BLaER1 treated with 17β-estradiol and CSF1 and Interleukin-3, amounts not matched to agents 10 nM and 100 nM (cell line): ENCODE measurements at regions not wholly inside any gene's neighbourhood (a gene's known extent, or its start where the extent isn't known, plus 50 kb on each side); places are given as distances from the start of the nearest gene placed in this dataset.
A peak's percentile ranks its signal among the peaks of the same experiment; 100 is the strongest.

ENCODE experiments used
- H3K27ac ChIP-seq, 11 experiments: shearing (Covaris generic); formaldehyde crosslinking; 2 replicates each; pipeline ENCODE4 v1.8.1; 2022
- H3K27me3 ChIP-seq, 11 experiments: shearing (Covaris generic); formaldehyde crosslinking; 2 replicates each; pipeline ENCODE4 v1.8.1; 2022
- H3K36me3 ChIP-seq, 11 experiments: shearing (Covaris generic); formaldehyde crosslinking; 2 replicates each; pipeline ENCODE4 v1.8.1; 2022
- H3K4me1 ChIP-seq, 10 experiments: shearing (Covaris generic); formaldehyde crosslinking; 2 replicates each; pipeline ENCODE4 v1.8.1; 2022
- H3K4me2 ChIP-seq, 11 experiments: shearing (Covaris generic); formaldehyde crosslinking; 2 replicates each; pipeline ENCODE4 v1.8.1; 2022
- H3K4me3 ChIP-seq, 10 experiments: shearing (Covaris generic); formaldehyde crosslinking; 2 replicates each; pipeline ENCODE4 v1.8.1; 2022
- H3K9ac ChIP-seq, 11 experiments: shearing (Covaris generic); formaldehyde crosslinking; 2 replicates each; pipeline ENCODE4 v1.8.1; 2022
- H3K9me3 ChIP-seq, 11 experiments: shearing (Covaris generic); formaldehyde crosslinking; replicated peaks in 1 of 11; 2 replicates each; pipeline ENCODE4 v1.8.1; 2022
- H4K20me1 ChIP-seq, 11 experiments: shearing (Covaris generic); formaldehyde crosslinking; 2 replicates each; pipeline ENCODE4 v1.8.1; 2022
- Cebpa-rat ChIP-seq, 11 experiments: shearing (Covaris generic); IDR thresholded peaks; 2 replicates each; pipeline ENCODE4 v1.8.1; 2022

- Histone ChIP-seq H3K27ac (no peak overlapping the region), H4K20me1 (no peaks in the 10 kb centered on the region)
- TF ChIP-seq Cebpa-rat (IDR thresholded peaks at IDR 0.05): no peak
These were observed 172.0 kb upstream of the FRMD6 start for GRCh38 chr14:51479584-51480325.

DNA sequence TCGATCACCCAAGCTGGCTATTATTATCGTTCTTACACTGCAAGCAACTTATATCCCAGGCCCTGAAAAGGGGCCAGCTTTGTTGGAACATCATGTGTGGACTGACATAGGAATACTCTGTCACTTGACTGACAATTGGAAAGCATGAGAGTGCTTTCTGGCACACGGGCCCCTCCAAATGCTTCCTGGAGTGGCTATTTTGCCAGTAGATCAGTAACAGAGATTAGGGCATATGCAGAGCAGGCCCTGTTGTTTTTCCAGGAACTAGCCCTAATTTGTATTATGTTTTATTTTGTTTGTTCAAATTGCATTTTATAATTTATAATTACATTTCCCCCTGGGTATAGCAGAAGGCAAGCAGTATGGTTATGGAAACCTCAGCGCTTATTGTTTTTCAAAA lies 170.1 kb upstream of the FRMD6 start:
- no peak overlapping the region for H3K27ac ChIP-seq
- H3K4me3 ChIP-seq: no peak overlapping the region
- H3K27me3 ChIP-seq: no peaks in the 10 kb centered on the region
- no peak overlapping the region for H3K4me2 ChIP-seq
- no peak overlapping the region for H3K9ac ChIP-seq
- no peaks in the 10 kb centered on the region for H3K4me1 ChIP-seq
- TF ChIP-seq Cebpa-rat (IDR thresholded peaks at IDR 0.05): no peak
- H3K9me3 ChIP-seq: no peaks in the 10 kb centered on the region
- H3K36me3 ChIP-seq: no peaks in the 10 kb centered on the region
- H4K20me1 ChIP-seq: no peaks in the 10 kb centered on the region

More at GRCh38 chr14:51479584-51480325, 172.0 kb upstream of the FRMD6 start:
- Histone ChIP-seq H3K9ac (no peak overlapping the region), H3K36me3 (no peaks in the 10 kb centered on the region), H3K4me3 (no peak overlapping the region), H3K27me3 (no peaks in the 10 kb centered on the region), H3K4me1 (no peaks in the 10 kb centered on the region), H3K9me3 (no peaks in the 10 kb centered on the region), H3K4me2 (no peak overlapping the region)

DNA sequence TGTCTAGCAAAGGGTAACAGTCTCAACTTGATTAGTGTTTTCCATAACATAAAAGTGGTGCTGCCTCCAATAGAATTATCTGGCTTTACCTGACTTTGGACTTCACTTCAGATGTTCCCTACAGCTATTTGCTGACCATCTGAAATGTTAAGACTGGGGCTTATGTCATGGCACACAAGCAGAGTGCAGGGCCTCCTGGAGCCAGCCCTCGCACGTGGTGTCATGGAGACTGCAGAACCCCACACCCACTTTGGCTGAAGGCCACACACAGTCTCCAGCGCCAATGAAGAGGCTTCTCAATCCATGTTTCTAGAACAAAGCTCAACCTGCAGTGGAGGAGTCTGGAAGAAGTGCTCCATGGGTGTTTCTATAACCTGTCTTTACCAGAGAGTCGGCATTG lies 169.6 kb upstream of the FRMD6 start:
- Histone ChIP-seq H3K27me3 (no peaks in the 10 kb centered on the region), H3K36me3 (no peaks in the 10 kb centered on the region), H3K4me2 (no peak overlapping the region), H3K4me1 (no peaks in the 10 kb centered on the region), H3K9me3 (no peaks in the 10 kb centered on the region), H3K27ac (no peak overlapping the region), H3K9ac (no peak overlapping the region), H4K20me1 (no peaks in the 10 kb centered on the region), H3K4me3 (no peak overlapping the region)
- no peak for TF ChIP-seq Cebpa-rat (IDR thresholded peaks at IDR 0.05)

DNA sequence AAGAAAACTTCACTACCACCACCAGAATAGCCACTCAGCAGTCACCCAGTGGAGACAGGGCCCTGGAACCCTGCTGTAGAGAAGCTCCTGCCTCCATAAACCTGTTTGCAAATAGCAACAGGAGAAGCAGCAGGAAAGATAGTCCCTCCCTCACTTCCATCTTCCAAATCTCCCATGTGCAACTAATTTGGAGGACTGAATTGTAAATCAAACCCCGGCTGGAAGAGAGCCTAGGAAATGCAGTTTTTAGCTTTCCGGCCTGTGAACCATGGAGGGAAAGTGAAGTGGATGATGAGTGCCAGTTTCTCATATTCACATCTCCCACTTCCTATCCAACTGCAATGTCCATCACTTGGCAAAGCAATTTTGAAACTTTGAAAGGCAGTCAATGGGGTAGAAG lies 167.2 kb upstream of the FRMD6 start:
- Histone ChIP-seq H3K9ac (no peak overlapping the region), H3K4me1 (no peaks in the 10 kb centered on the region), H3K4me3 (no peak overlapping the region), H3K4me2 (no peak overlapping the region), H3K27ac (no peak overlapping the region), H3K9me3 (no peaks in the 10 kb centered on the region), H4K20me1 (no peaks in the 10 kb centered on the region), H3K27me3 (no peaks in the 10 kb centered on the region), H3K36me3 (no peaks in the 10 kb centered on the region)
- no peak for TF ChIP-seq Cebpa-rat (IDR thresholded peaks at IDR 0.05)

GRCh38 chr14:51485733-51486132 lies 166.0 kb upstream of the FRMD6 start:
- Histone ChIP-seq H3K9ac (no peak overlapping the region), H3K27ac (no peak overlapping the region), H3K4me3 (no peak overlapping the region), H4K20me1 (no peaks in the 10 kb centered on the region), H3K27me3 (no peaks in the 10 kb centered on the region), H3K9me3 (no peaks in the 10 kb centered on the region), H3K4me1 (no peaks in the 10 kb centered on the region), H3K4me2 (no peak overlapping the region), H3K36me3 (no peaks in the 10 kb centered on the region)
- TF ChIP-seq Cebpa-rat (IDR thresholded peaks at IDR 0.05): no peak

- no peaks in the 10 kb centered on the region for H3K27me3 ChIP-seq
- H3K4me2 ChIP-seq: 0 out of 22 replicates have a peak overlapping the region, but pooled peaks of 1 of the 11 experiments have one; percentile 1
- H3K9ac ChIP-seq: no peak overlapping the region
- H3K36me3 ChIP-seq: no peaks in the 10 kb centered on the region
- peaks cover 0 to 3% (median 0%) of the 10 kb centered on the region in 11 experiments; a peak in 3 of 22 replicates for H3K9me3 ChIP-seq
- H3K4me1 ChIP-seq: no peaks in the 10 kb centered on the region
- no peak for TF ChIP-seq Cebpa-rat (IDR thresholded peaks at IDR 0.05)
- no peak overlapping the region for H3K4me3 ChIP-seq
- H3K27ac ChIP-seq: no peak overlapping the region
- no peaks in the 10 kb centered on the region for H4K20me1 ChIP-seq
These were observed 163.9 kb upstream of the FRMD6 start for GRCh38 chr14:51487848-51488247.

- H3K4me1 ChIP-seq: no peaks in the 10 kb centered on the region
- no peak overlapping the region for H3K4me2 ChIP-seq
- no peaks in the 10 kb centered on the region for H3K36me3 ChIP-seq
- H3K27me3 ChIP-seq: no peaks in the 10 kb centered on the region
- H3K9me3 ChIP-seq: peaks cover 0 to 10% (median 0%) of the 10 kb centered on the region in 11 experiments; a peak in 5 of 22 replicates
- no peak for TF ChIP-seq Cebpa-rat (IDR thresholded peaks at IDR 0.05)
- no peaks in the 10 kb centered on the region for H4K20me1 ChIP-seq
- no peak overlapping the region for H3K27ac ChIP-seq
- no peak overlapping the region for H3K4me3 ChIP-seq
- no peak overlapping the region for H3K9ac ChIP-seq
These were observed 163.0 kb upstream of the FRMD6 start for GRCh38 chr14:51488569-51489220.

- no peaks in the 10 kb centered on the region for H4K20me1 ChIP-seq
- no peak overlapping the region for H3K4me3 ChIP-seq
- H3K27me3 ChIP-seq: no peaks in the 10 kb centered on the region
- no peaks in the 10 kb centered on the region for H3K36me3 ChIP-seq
- H3K27ac ChIP-seq: no peak overlapping the region
- H3K4me2 ChIP-seq: no peak overlapping the region
- no peak for TF ChIP-seq Cebpa-rat (IDR thresholded peaks at IDR 0.05)
- H3K9me3 ChIP-seq: peaks cover 0 to 10% (median 0%) of the 10 kb centered on the region in 11 experiments; a peak in 5 of 22 replicates
- no peak overlapping the region for H3K9ac ChIP-seq
- no peaks in the 10 kb centered on the region for H3K4me1 ChIP-seq
These were observed 161.5 kb upstream of the FRMD6 start for GRCh38 chr14:51490205-51490604.

DNA sequence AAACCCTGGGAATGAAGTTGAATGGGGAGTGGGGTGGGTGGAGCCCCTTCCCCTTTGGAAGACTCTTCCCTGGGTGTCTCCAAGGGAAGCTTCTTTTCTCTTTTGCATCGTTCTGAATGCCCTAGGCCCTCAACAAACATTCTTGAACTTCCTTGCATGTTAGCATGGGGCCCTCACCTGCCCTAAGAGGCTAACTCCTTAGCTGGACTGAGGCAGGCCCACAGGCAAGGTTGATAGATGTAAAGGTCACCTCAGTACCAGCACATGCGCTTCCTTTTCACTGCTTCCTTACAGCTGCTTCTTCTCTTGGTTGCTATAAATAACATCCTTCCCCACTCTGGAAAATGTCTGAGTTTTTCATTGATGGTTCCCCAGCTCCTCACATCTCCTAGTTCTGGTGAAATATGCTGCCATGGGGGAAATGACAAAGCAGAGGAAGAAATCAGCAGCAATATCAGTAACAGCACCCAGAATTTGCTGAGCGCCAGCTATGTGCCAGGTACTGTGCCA lies 160.6 kb upstream of the FRMD6 start:
- Histone ChIP-seq H3K4me2 (no peak overlapping the region), H3K9ac (no peak overlapping the region), H3K4me3 (no peak overlapping the region), H3K4me1 (no peaks in the 10 kb centered on the region), H3K9me3 (peaks cover 0 to 13% (median 5%) of the 10 kb centered on the region in 11 experiments; a peak in 13 of 22 replicates), H3K27ac (no peak overlapping the region), H3K36me3 (no peaks in the 10 kb centered on the region), H4K20me1 (no peaks in the 10 kb centered on the region), H3K27me3 (no peaks in the 10 kb centered on the region)
- TF ChIP-seq Cebpa-rat (IDR thresholded peaks at IDR 0.05): no peak
